Astrocyte (in vitro differentiated cells and primary cell): ENCODE measurements at regions not wholly inside any gene's neighbourhood (a gene's known extent, or its start where the extent isn't known, plus 50 kb on each side); places are given as distances from the start of the nearest gene placed in this dataset.

ENCODE experiments used
- DNase-seq: peaks from one replicate; pipeline ENCODE4 v3.0.0-alpha.2; 2010; ENCODE audit warnings: low read depth
- FAIRE-seq: peaks from 2 replicates; lab custom pipeline; 2011; peaks lifted over from hg19 to GRCh38; lab: Jason Lieb, UNC
- H2AFZ ChIP-seq: 2 replicates; pipeline ENCODE4 v1.6.0; 2012; ENCODE audit warnings: low read depth, low read length, inconsistent platforms
- H3K27ac ChIP-seq: 2 replicates; pipeline ENCODE4 v1.5.1; 2011; ENCODE audit warnings: low read depth, low read length, inconsistent platforms
- H3K27me3 ChIP-seq: 2 replicates; pipeline ENCODE4 v1.6.0; 2011; ENCODE audit warnings: low read length, inconsistent platforms; ENCODE audit not compliant: insufficient read depth
- H3K36me3 ChIP-seq: 2 replicates; pipeline ENCODE4 v1.5.1; 2011; ENCODE audit warnings: low read length, inconsistent platforms; ENCODE audit not compliant: insufficient read depth
- H3K4me1 ChIP-seq: 2 replicates; pipeline ENCODE4 v1.5.1; 2011; ENCODE audit warnings: low read length, inconsistent platforms; ENCODE audit not compliant: insufficient read depth
- H3K4me2 ChIP-seq: 2 replicates; pipeline ENCODE4 v1.6.0; 2012; ENCODE audit warnings: low read length, inconsistent platforms
- H3K4me3 ChIP-seq: 2 replicates; pipeline ENCODE4 v1.5.1; 2011; ENCODE audit warnings: low read depth, mild to moderate bottlenecking, low read length, inconsistent platforms; ENCODE audit not compliant: insufficient read depth
- H3K79me2 ChIP-seq: 2 replicates; pipeline ENCODE4 v1.6.0; 2012; ENCODE audit warnings: mild to moderate bottlenecking, low read length, inconsistent platforms; ENCODE audit not compliant: insufficient read depth
- H3K9ac ChIP-seq: 2 replicates; pipeline ENCODE4 v1.6.0; 2012; ENCODE audit warnings: mild to moderate bottlenecking, low read length, inconsistent platforms
- H3K9me3 ChIP-seq: 2 replicates; pipeline ENCODE4 v1.5.1; 2012; ENCODE audit warnings: low read depth, mild to moderate bottlenecking, low read length, inconsistent platforms; ENCODE audit not compliant: insufficient read depth
- H4K20me1 ChIP-seq: 2 replicates; pipeline ENCODE4 v1.6.0; 2012; ENCODE audit warnings: low read length, inconsistent platforms; ENCODE audit not compliant: insufficient read depth
- H3K27ac Mint-ChIP-seq: one replicate; pipeline ENCODE4 v1.8.0; 2021; ENCODE audit warnings: mild to moderate bottlenecking, mixed read lengths; ENCODE audit not compliant: unreplicated experiment
- H3K27me3 Mint-ChIP-seq: one replicate; pipeline ENCODE4 v1.8.0; 2021; ENCODE audit warnings: low read depth, mixed read lengths; ENCODE audit not compliant: unreplicated experiment
- H3K36me3 Mint-ChIP-seq: one replicate; pipeline ENCODE4 v1.8.0; 2021; ENCODE audit warnings: low read depth, mixed read lengths; ENCODE audit not compliant: unreplicated experiment
- H3K4me1 Mint-ChIP-seq: one replicate; pipeline ENCODE4 v1.8.0; 2021; ENCODE audit warnings: low read depth, mixed read lengths; ENCODE audit not compliant: unreplicated experiment
- H3K4me3 Mint-ChIP-seq: one replicate; pipeline ENCODE4 v1.8.0; 2021; ENCODE audit warnings: mild to moderate bottlenecking, moderate library complexity, mixed read lengths; ENCODE audit not compliant: unreplicated experiment
- H3K9me3 Mint-ChIP-seq: one replicate; pipeline ENCODE4 v1.8.0; 2021; ENCODE audit warnings: mild to moderate bottlenecking, mixed read lengths; ENCODE audit not compliant: unreplicated experiment
- CTCF ChIP-seq: IDR thresholded peaks from 2 replicates; pipeline ENCODE4 v1.5.1; 2011; ENCODE audit warnings: low read depth, mild to moderate bottlenecking, inconsistent platforms, low read length, moderate library complexity; ENCODE audit not compliant: insufficient read depth
- EZH2 ChIP-seq: IDR thresholded peaks from 2 replicates; pipeline ENCODE4 v1.6.1; 2012; ENCODE audit warnings: mild to moderate bottlenecking, low read length, inconsistent platforms; ENCODE audit not compliant: insufficient read depth

- Histone ChIP-seq H3K9me3 (no peaks in the 10 kb centered on the region), H3K27ac (no peak overlapping the region), H3K36me3 (no peaks in the 10 kb centered on the region), H4K20me1 (no peaks in the 10 kb centered on the region), H3K4me2 (no peak overlapping the region), H3K79me2 (no peaks in the 10 kb centered on the region), H3K4me1 (no peaks in the 10 kb centered on the region), H3K4me3 (no peak overlapping the region), H3K27me3 (no peaks in the 10 kb centered on the region), H2AFZ (no peak overlapping the region), H3K9ac (no peak overlapping the region)
- Mint-ChIP-seq H3K27me3 (no peaks in the 10 kb centered on the region), H3K9me3 (no peaks in the 10 kb centered on the region), H3K27ac (no peak overlapping the region), H3K36me3 (no peaks in the 10 kb centered on the region), H3K4me3 (no peak overlapping the region), H3K4me1 (peaks cover 1% of the 10 kb centered on the region)
- FAIRE-seq (no peak), DNase-seq (no peak)
- TF ChIP-seq CTCF (no peak), EZH2 (no peak)
These were observed 498.4 kb downstream of the TLE4 start for GRCh38 chr9:80070071-80070742.

- no peaks in the 10 kb centered on the region for H3K9me3 Mint-ChIP-seq
- H3K27me3 Mint-ChIP-seq: no peaks in the 10 kb centered on the region
- DNase-seq (no peak), FAIRE-seq (no peak)
- Histone ChIP-seq H3K4me1 (peaks cover 7% of the 10 kb centered on the region), H3K27me3 (no peaks in the 10 kb centered on the region), H3K4me2 (peak overlapping the region; percentile 9), H3K79me2 (no peaks in the 10 kb centered on the region), H3K9me3 (no peaks in the 10 kb centered on the region), H2AFZ (no peak overlapping the region), H3K27ac (no peak overlapping the region), H3K4me3 (no peak overlapping the region), H3K9ac (no peak overlapping the region), H4K20me1 (no peaks in the 10 kb centered on the region), H3K36me3 (no peaks in the 10 kb centered on the region)
- TF ChIP-seq CTCF (no peak), EZH2 (no peak)
- peaks cover 10% of the 10 kb centered on the region for H3K4me1 Mint-ChIP-seq
- no peak overlapping the region for H3K4me3 Mint-ChIP-seq
- no peak overlapping the region for H3K27ac Mint-ChIP-seq
- no peaks in the 10 kb centered on the region for H3K36me3 Mint-ChIP-seq
These were observed 495.2 kb downstream of the TLE4 start for GRCh38 chr9:80066931-80067330.

- no peaks in the 10 kb centered on the region for H3K27me3 Mint-ChIP-seq
- H3K36me3 ChIP-seq: no peaks in the 10 kb centered on the region
- H4K20me1 ChIP-seq: no peaks in the 10 kb centered on the region
- no peaks in the 10 kb centered on the region for H3K27me3 ChIP-seq
- H3K4me2 ChIP-seq: peak overlapping the region; percentile 64
- H3K36me3 Mint-ChIP-seq: no peaks in the 10 kb centered on the region
- peaks cover 21% of the 10 kb centered on the region for H3K4me1 Mint-ChIP-seq
- no peak overlapping the region for H2AFZ ChIP-seq
- peak overlapping the region; percentile 79 for H3K27ac Mint-ChIP-seq
- H3K27ac ChIP-seq: peak overlapping the region; percentile 87
- no peak overlapping the region for H3K4me3 ChIP-seq
- FAIRE-seq (no peak), DNase-seq (no peak)
- peaks cover 3% of the 10 kb centered on the region for H3K9me3 Mint-ChIP-seq
- H3K9me3 ChIP-seq: peaks cover 2% of the 10 kb centered on the region
- H3K9ac ChIP-seq: peak overlapping the region; percentile 42
- H3K4me3 Mint-ChIP-seq: no peak overlapping the region
- no peak for TF ChIP-seq CTCF
- TF ChIP-seq EZH2: no peak
- no peaks in the 10 kb centered on the region for H3K79me2 ChIP-seq
- H3K4me1 ChIP-seq: peaks cover 19% of the 10 kb centered on the region
These were observed 490.8 kb downstream of the TLE4 start for GRCh38 chr9:80062567-80062966.
